ENCODE measurements at regions not wholly inside any gene's neighbourhood (a gene's known extent, or its start where the extent isn't known, plus 50 kb on each side); places are given as distances from the start of the nearest gene placed in this dataset.

DNA sequence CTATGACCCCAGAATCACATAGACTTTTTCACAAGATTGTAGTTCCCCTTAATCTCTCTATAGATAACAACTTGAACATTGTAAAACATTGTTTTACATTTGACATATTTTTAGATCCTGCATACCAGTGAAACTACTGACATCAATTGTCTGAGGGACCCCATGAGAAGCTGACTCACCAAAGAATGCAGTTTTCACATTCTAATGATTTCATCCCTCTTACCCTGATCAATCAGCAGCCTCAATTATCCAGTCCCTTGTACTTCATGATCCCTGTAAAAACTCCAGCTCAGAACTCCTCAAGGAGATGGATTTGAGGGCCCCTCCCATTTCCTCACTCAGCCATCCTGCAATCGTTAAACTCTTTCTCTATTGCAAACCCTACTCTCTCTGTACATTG is 411.0 kb upstream of the NDST3 start:
- POLR2A ChIA-PET = no interaction called here
- Histone ChIP-seq H3K9me3 (replicated peaks; ENCODE audit: control insufficient read depth, insufficient read depth, low read length) (no peaks in the 10 kb centered on the region), H3K4me3 (replicated peaks in 1 of 3; ENCODE audit: insufficient read depth in 1 of 3, low read depth in 1 of 3, low read length in 3 of 3) (no peak overlapping the region), H2AFZ (ENCODE audit: low read depth, low read length) (no peak overlapping the region), H3K4me1 (ENCODE audit: control insufficient read depth, extremely low read depth, insufficient read depth, low read length) (no peaks in the 10 kb centered on the region), H4K20me1 (replicated peaks; ENCODE audit: control insufficient read depth, extremely low read depth, insufficient read depth, low read length) (no peaks in the 10 kb centered on the region), H3K36me3 (ENCODE audit: control insufficient read depth in 2 of 2, extremely low read depth in 1 of 2, insufficient read depth in 2 of 2, low read length in 2 of 2) (no peaks in the 10 kb centered on the region), H3K79me2 (ENCODE audit: control insufficient read depth, insufficient read depth, low read length) (no peaks in the 10 kb centered on the region), H3K9ac (replicated peaks; ENCODE audit: extremely low read depth, insufficient read depth, low read length) (no peak overlapping the region), H3K4me2 (ENCODE audit: insufficient read depth, low read length) (no peak overlapping the region), H3K9me1 (replicated peaks; ENCODE audit: control insufficient read depth, extremely low read depth, insufficient read depth, low read length) (no peaks in the 10 kb centered on the region), H3K27ac (ENCODE audit: insufficient read depth, low read depth, low read length) (no peak overlapping the region), H3K27me3 (ENCODE audit: control insufficient read depth in 2 of 2, insufficient read depth in 2 of 2, low read length in 2 of 2) (no peaks in the 10 kb centered on the region)
- no peak for FAIRE-seq
- TF ChIP-seq FOS (IDR thresholded peaks at IDR 0.05; ENCODE audit: borderline replicate concordance, insufficient read depth, low read length) (no peak), MYC (IDR thresholded peaks at IDR 0.05; ENCODE audit: low read depth, low read length) (no peak), EZH2 (IDR thresholded peaks at IDR 0.05; ENCODE audit: borderline replicate concordance, low read depth, low read length, severe bottlenecking) (no peak), POLR2AphosphoS5 (IDR thresholded peaks at IDR 0.05; ENCODE audit: insufficient read depth, low read depth, low read length) (no peak), GATA2 (IDR thresholded peaks at IDR 0.05; ENCODE audit: insufficient read depth, insufficient read length, low read depth, low read length) (no peak), JUN (IDR thresholded peaks at IDR 0.05; ENCODE audit: borderline replicate concordance, insufficient read depth, insufficient read length, low read depth) (no peak), POLR2A (IDR thresholded peaks at IDR 0.05; ENCODE audit: low read depth, low read length) (no peak)
- TF ChIP-seq, protein P1, sequence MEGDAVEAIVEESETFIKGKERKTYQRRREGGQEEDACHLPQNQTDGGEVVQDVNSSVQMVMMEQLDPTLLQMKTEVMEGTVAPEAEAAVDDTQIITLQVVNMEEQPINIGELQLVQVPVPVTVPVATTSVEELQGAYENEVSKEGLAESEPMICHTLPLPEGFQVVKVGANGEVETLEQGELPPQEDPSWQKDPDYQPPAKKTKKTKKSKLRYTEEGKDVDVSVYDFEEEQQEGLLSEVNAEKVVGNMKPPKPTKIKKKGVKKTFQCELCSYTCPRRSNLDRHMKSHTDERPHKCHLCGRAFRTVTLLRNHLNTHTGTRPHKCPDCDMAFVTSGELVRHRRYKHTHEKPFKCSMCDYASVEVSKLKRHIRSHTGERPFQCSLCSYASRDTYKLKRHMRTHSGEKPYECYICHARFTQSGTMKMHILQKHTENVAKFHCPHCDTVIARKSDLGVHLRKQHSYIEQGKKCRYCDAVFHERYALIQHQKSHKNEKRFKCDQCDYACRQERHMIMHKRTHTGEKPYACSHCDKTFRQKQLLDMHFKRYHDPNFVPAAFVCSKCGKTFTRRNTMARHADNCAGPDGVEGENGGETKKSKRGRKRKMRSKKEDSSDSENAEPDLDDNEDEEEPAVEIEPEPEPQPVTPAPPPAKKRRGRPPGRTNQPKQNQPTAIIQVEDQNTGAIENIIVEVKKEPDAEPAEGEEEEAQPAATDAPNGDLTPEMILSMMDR (IDR thresholded peaks at IDR 0.05; ENCODE audit: extremely low read depth in 1 of 2, insufficient read depth in 1 of 2, low read depth in 1 of 2, low read length in 2 of 2) = no peak
- TF ChIP-seq, protein P2, sequence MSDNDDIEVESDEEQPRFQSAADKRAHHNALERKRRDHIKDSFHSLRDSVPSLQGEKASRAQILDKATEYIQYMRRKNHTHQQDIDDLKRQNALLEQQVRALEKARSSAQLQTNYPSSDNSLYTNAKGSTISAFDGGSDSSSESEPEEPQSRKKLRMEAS (IDR thresholded peaks at IDR 0.05; ENCODE audit: insufficient read depth, insufficient read length) = no peak
- dilution Hi-C loops (cut with MboI; ENCODE audit: extremely low pct_ligation_motif_present, low sequenced_read_pairs) = no loop called here
- CTCF ChIA-PET = no interaction called here
- BruUV-seq (replicated peaks) = no TSS peak
- intact Hi-C loops (cut with micrococcal nuclease) = no loop called here
- DNase-seq (ENCODE audit: low read depth, low spot score) = no peak
